D721Med (cell line): ENCODE measurements at regions not wholly inside any gene's neighbourhood (a gene's known extent, or its start where the extent isn't known, plus 50 kb on each side); places are given as distances from the start of the nearest gene placed in this dataset.

Source experiments
- DNase-seq: peaks from one replicate; pipeline ENCODE4 v3.0.0; 2011; ENCODE audit warnings: low spot score; ENCODE audit not compliant: insufficient read length
- FAIRE-seq: peaks from 2 replicates; lab custom pipeline; 2011; peaks lifted over from hg19 to GRCh38; lab: Jason Lieb, UNC
- CTCF ChIP-seq: IDR thresholded peaks from 2 replicates; pipeline ENCODE4 v1.5.1; 2012; ENCODE audit warnings: mild to moderate bottlenecking, control low read depth; ENCODE audit not compliant: insufficient read depth; ENCODE audit errors: missing control alignments

- DNase-seq (no peak), FAIRE-seq (no peak)
- no peak for TF ChIP-seq CTCF
These were observed 384.3 kb upstream of the GBE1 start for GRCh38 chr3:82145742-82146141.

- DNase-seq (no peak), FAIRE-seq (no peak)
- TF ChIP-seq CTCF, result no peak
These were observed 383.4 kb upstream of the GBE1 start for GRCh38 chr3:82144811-82145210.

GRCh38 chr3:82143661-82144412 is 382.4 kb upstream of the GBE1 start:
- FAIRE-seq (no peak), DNase-seq (no peak)
- TF ChIP-seq CTCF, result no peak

- TF ChIP-seq CTCF, result no peak
- no peak for DNase-seq
- no peak for FAIRE-seq
These were observed 380.1 kb upstream of the GBE1 start for GRCh38 chr3:82141592-82141991.

- DNase-seq, result no peak
- TF ChIP-seq CTCF, result no peak
- FAIRE-seq, result no peak
These were observed 376.4 kb upstream of the GBE1 start for GRCh38 chr3:82137861-82138260.

- FAIRE-seq, result no peak
- DNase-seq, result no peak
- no peak for TF ChIP-seq CTCF
These were observed 375.6 kb upstream of the GBE1 start for GRCh38 chr3:82137050-82137449.

GRCh38 chr3:82133070-82133606 is 371.7 kb upstream of the GBE1 start:
- TF ChIP-seq CTCF, result peak; percentile 82
- FAIRE-seq, result peak; percentile 86
- DNase-seq, result no peak
